Astrocyte (in vitro differentiated cells and primary cell): ENCODE measurements at regions not wholly inside any gene's neighbourhood (a gene's known extent, or its start where the extent isn't known, plus 50 kb on each side); places are given as distances from the start of the nearest gene placed in this dataset.

Experiments
- EZH2 ChIP-seq: IDR thresholded peaks from 2 replicates; pipeline ENCODE4 v1.6.1; 2012; ENCODE audit warnings: mild to moderate bottlenecking, low read length, inconsistent platforms; ENCODE audit not compliant: insufficient read depth
- TF ChIP-seq, protein P1 (sequence below): IDR thresholded peaks from 2 replicates; pipeline ENCODE4 v1.5.1; 2011; ENCODE audit warnings: low read depth, mild to moderate bottlenecking, inconsistent platforms, low read length, moderate library complexity; ENCODE audit not compliant: insufficient read depth

DNA sequence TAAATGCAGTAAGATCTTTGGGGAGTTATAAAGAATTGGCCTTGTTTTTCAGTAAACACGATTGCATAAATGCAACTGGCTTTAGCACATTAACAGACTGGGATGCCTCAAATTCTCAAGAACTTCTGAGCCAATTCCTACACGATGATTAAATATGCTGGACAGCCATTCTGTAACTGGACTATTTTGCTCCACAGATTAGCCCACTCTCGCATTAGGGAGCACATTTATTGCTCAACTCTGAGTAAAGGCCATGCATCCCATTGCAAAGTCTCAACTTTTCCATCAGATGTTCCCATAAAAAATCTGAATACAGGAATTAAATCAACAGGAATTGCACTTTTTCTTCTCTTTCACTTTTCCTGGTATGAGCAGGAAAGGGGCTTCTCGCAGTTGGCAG lies 66.7 kb upstream of the PRICKLE2 start:
- TF ChIP-seq, protein P1, sequence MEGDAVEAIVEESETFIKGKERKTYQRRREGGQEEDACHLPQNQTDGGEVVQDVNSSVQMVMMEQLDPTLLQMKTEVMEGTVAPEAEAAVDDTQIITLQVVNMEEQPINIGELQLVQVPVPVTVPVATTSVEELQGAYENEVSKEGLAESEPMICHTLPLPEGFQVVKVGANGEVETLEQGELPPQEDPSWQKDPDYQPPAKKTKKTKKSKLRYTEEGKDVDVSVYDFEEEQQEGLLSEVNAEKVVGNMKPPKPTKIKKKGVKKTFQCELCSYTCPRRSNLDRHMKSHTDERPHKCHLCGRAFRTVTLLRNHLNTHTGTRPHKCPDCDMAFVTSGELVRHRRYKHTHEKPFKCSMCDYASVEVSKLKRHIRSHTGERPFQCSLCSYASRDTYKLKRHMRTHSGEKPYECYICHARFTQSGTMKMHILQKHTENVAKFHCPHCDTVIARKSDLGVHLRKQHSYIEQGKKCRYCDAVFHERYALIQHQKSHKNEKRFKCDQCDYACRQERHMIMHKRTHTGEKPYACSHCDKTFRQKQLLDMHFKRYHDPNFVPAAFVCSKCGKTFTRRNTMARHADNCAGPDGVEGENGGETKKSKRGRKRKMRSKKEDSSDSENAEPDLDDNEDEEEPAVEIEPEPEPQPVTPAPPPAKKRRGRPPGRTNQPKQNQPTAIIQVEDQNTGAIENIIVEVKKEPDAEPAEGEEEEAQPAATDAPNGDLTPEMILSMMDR, result no peak
- TF ChIP-seq EZH2, result no peak
